ENCODE measurements at regions not wholly inside any gene's neighbourhood (a gene's known extent, or its start where the extent isn't known, plus 50 kb on each side); places are given as distances from the start of the nearest gene placed in this dataset.

- intact Hi-C loops (cut with micrococcal nuclease; ENCODE audit: unreplicated experiment): no loop called here
- no TSS peak for BruUV-seq (replicated peaks)
These were observed 87.0 kb upstream of the SPOCK3 start for GRCh38 chr4:167321299-167321698.

GRCh38 chr4:167339781-167340180 lies 105.5 kb upstream of the SPOCK3 start:
- DNase-seq (ENCODE audit: low read depth, low spot score) (no peak), ATAC-seq (no peak)
- no peaks in the 10 kb centered on the region for H3K9me3 ChIP-seq (ENCODE audit: control insufficient read depth, insufficient read depth, low read depth, low read length)
- no peaks in the 10 kb centered on the region for H3K36me3 ChIP-seq (ENCODE audit: control insufficient read depth, insufficient read depth, low read length)
- H3K4me3 ChIP-seq (ENCODE audit: low read depth in 2 of 2, low read length in 2 of 2): no peak overlapping the region
- in situ Hi-C loops (cut with HindIII; ENCODE audit: low pct_unique_long_range_greater_than_20kb, low sequenced_read_pairs): no loop called here
- no peaks in the 10 kb centered on the region for H3K4me1 ChIP-seq (ENCODE audit: control insufficient read depth, insufficient read depth, low read length)
- H3K27me3 ChIP-seq (ENCODE audit: control insufficient read depth, insufficient read depth, low read length): no peaks in the 10 kb centered on the region
- intact Hi-C loops (cut with micrococcal nuclease; ENCODE audit: unreplicated experiment): no loop called here
- POLR2A ChIA-PET: no interaction called here
- no TSS peak for BruUV-seq (replicated peaks)
- no peak overlapping the region for H3K27ac ChIP-seq (ENCODE audit: low read length)
- no peak for TF ChIP-seq REST (IDR thresholded peaks at IDR 0.05; ENCODE audit: insufficient read depth in 1 of 2, low read depth in 2 of 2, low read length in 1 of 2)
- no peak for TF ChIP-seq SIN3A (IDR thresholded peaks at IDR 0.05; ENCODE audit: borderline replicate concordance, insufficient read depth, low read depth, low read length)
- TF ChIP-seq TCF7L2 (IDR thresholded peaks at IDR 0.05; ENCODE audit: low read depth, low read length): no peak
- TF ChIP-seq POLR2AphosphoS5 (IDR thresholded peaks at IDR 0.05; ENCODE audit: low read depth, low read length): no peak
- TF ChIP-seq CTCF (IDR thresholded peaks at IDR 0.05): no peak
- CTCF ChIA-PET: no interaction called here

More at GRCh38 chr4:167321299-167321698, 87.0 kb upstream of the SPOCK3 start:
- no peak for DNase-seq (ENCODE audit: low read depth, low spot score)
- Histone ChIP-seq H3K27me3 (ENCODE audit: control insufficient read depth, insufficient read depth, low read length) (no peaks in the 10 kb centered on the region), H3K36me3 (ENCODE audit: control insufficient read depth, insufficient read depth, low read length) (no peaks in the 10 kb centered on the region), H3K27ac (ENCODE audit: low read length) (no peak overlapping the region), H3K9me3 (ENCODE audit: control insufficient read depth, insufficient read depth, low read depth, low read length) (no peaks in the 10 kb centered on the region), H3K4me3 (ENCODE audit: low read depth in 2 of 2, low read length in 2 of 2) (no peak overlapping the region), H3K4me1 (ENCODE audit: control insufficient read depth, insufficient read depth, low read length) (no peaks in the 10 kb centered on the region)
- TF ChIP-seq CTCF (IDR thresholded peaks at IDR 0.05) (no peak), REST (IDR thresholded peaks at IDR 0.05; ENCODE audit: insufficient read depth in 1 of 2, low read depth in 2 of 2, low read length in 1 of 2) (no peak), POLR2AphosphoS5 (IDR thresholded peaks at IDR 0.05; ENCODE audit: low read depth, low read length) (no peak), SIN3A (IDR thresholded peaks at IDR 0.05; ENCODE audit: borderline replicate concordance, insufficient read depth, low read depth, low read length) (no peak), TCF7L2 (IDR thresholded peaks at IDR 0.05; ENCODE audit: low read depth, low read length) (no peak)
- in situ Hi-C loops (cut with HindIII; ENCODE audit: low pct_unique_long_range_greater_than_20kb, low sequenced_read_pairs): no loop called here
- CTCF ChIA-PET: no interaction called here
- POLR2A ChIA-PET: no interaction called here
- ATAC-seq: no peak

All from Panc1 (cell line).